OCI-LY1 (cell line): ENCODE measurements at regions not wholly inside any gene's neighbourhood (a gene's known extent, or its start where the extent isn't known, plus 50 kb on each side); places are given as distances from the start of the nearest gene placed in this dataset.

Experiments
- CTCF ChIP-seq: fragments of 200-600 bp; sonication (generic), shearing (Covaris generic); IDR thresholded peaks from 2 replicates; pipeline ENCODE4 v1.5.1; 2017; ENCODE audit warnings: mild to moderate bottlenecking, antibody characterized with exemption, low read length, moderate library complexity, mixed read lengths
- EZH2 ChIP-seq: fragments of 200-600 bp; sonication (generic), shearing (Covaris generic); IDR thresholded peaks from 2 replicates; pipeline ENCODE4 v1.8.0; 2017; ENCODE audit warnings: borderline replicate concordance, mixed run types, mild to moderate bottlenecking, antibody characterized with exemption, low read length, moderate library complexity, mixed read lengths

GRCh38 chr12:90234472-90234871 is 525.8 kb upstream of the ATP2B1 start:
- TF ChIP-seq CTCF (no peak), EZH2 (no peak)
